ENCODE measurements at regions not wholly inside any gene's neighbourhood (a gene's known extent, or its start where the extent isn't known, plus 50 kb on each side); places are given as distances from the start of the nearest gene placed in this dataset.

- Mint-ChIP-seq H3K36me3 (no peaks in the 10 kb centered on the region), H3K27ac (no peak overlapping the region), H3K4me3 (no peak overlapping the region), H3K4me1 (0 out of 2 replicates have a peak, but pooled peaks cover 2% of the 10 kb centered on the region), H3K27me3 (ENCODE audit: low read depth) (no peaks in the 10 kb centered on the region), H3K9me3 (peaks cover 7% of the 10 kb centered on the region)
- ATAC-seq, result no peak
- ChIA-PET CTCF (no interaction called here), POLR2A (no interaction called here)
- DNase-seq (ENCODE audit: low spot score), result no peak
- TF ChIP-seq RORB (CRISPR knock-in tag; IDR thresholded peaks at IDR 0.05), result no peak
- no peak for TF ChIP-seq FOXJ3 (CRISPR knock-in tag; IDR thresholded peaks at IDR 0.05; ENCODE audit: borderline replicate concordance)
- no peak for TF ChIP-seq GTF2I (CRISPR knock-in tag; conservative IDR thresholded peaks at IDR 0.05)
- TF ChIP-seq RELA (CRISPR knock-in tag; IDR thresholded peaks at IDR 0.05; ENCODE audit: borderline replicate concordance), result no peak
- no peak for TF ChIP-seq TEAD4 (CRISPR knock-in tag; IDR thresholded peaks at IDR 0.05)
- no peak for TF ChIP-seq ZNF416 (CRISPR knock-in tag; IDR thresholded peaks at IDR 0.05)
- no peak for TF ChIP-seq PREB (CRISPR knock-in tag; IDR thresholded peaks at IDR 0.05; ENCODE audit: borderline replicate concordance)
- TF ChIP-seq NFYB (CRISPR knock-in tag; conservative IDR thresholded peaks at IDR 0.05; ENCODE audit: low read depth), result no peak
- TF ChIP-seq MLX (CRISPR knock-in tag; IDR thresholded peaks at IDR 0.05), result no peak
- TF ChIP-seq HMGA2 (CRISPR knock-in tag; IDR thresholded peaks at IDR 0.05), result no peak
- no peak for TF ChIP-seq ZNF512 (CRISPR knock-in tag; IDR thresholded peaks at IDR 0.05; ENCODE audit: borderline replicate concordance)
- no peak for TF ChIP-seq MYBL2 (CRISPR knock-in tag; IDR thresholded peaks at IDR 0.05)
- TF ChIP-seq ESRRA (CRISPR knock-in tag; IDR thresholded peaks at IDR 0.05; ENCODE audit: borderline replicate concordance), result no peak
- TF ChIP-seq ZNF263 (CRISPR knock-in tag; IDR thresholded peaks at IDR 0.05; ENCODE audit: low read depth), result no peak
- TF ChIP-seq MXD4 (CRISPR knock-in tag; IDR thresholded peaks at IDR 0.05; ENCODE audit: borderline replicate concordance), result no peak
- no peak for TF ChIP-seq AR (CRISPR knock-in tag; IDR thresholded peaks at IDR 0.05)
- no peak for TF ChIP-seq ZSCAN18 (CRISPR knock-in tag; IDR thresholded peaks at IDR 0.05)
- TF ChIP-seq CREB1 (CRISPR knock-in tag; IDR thresholded peaks at IDR 0.05), result no peak
- TF ChIP-seq E2F5 (CRISPR knock-in tag; IDR thresholded peaks at IDR 0.05), result no peak
- no peak for TF ChIP-seq ZNF423 (CRISPR knock-in tag; IDR thresholded peaks at IDR 0.05)
These were observed 99.9 kb downstream of the NRN1 start for GRCh38 chr6:5906842-5907241.

All from WTC11 (cell line).